Right lobe of liver (tissue), 6 donors: ENCODE measurements at regions not wholly inside any gene's neighbourhood (a gene's known extent, or its start where the extent isn't known, plus 50 kb on each side); places are given as distances from the start of the nearest gene placed in this dataset.
"Not testable (repeated sequence)": the region's sequence is repeated elsewhere in the genome, so short reads cannot be mapped to it uniquely, and the experiment has no call there.

ENCODE experiments used
- ATAC-seq, 4 donors: fragments of 200-7000 bp; cut with Tn5 transposase; one replicate each; pipeline ENCODE4 v1.9.1; 2020; ENCODE audit warnings: mild to moderate bottlenecking in 4 of 4, moderate library complexity in 4 of 4
- DNase-seq, 3 donors: peaks; one replicate each; pipeline ENCODE4 v3.0.0-alpha.2; 2020
- H3K27ac ChIP-seq, 3 donors: fragments of 200-600 bp; one replicate each; pipeline ENCODE4 v1.8.0; 2022
- H3K27me3 ChIP-seq, 2 donors: fragments of 200-600 bp; one replicate each; pipeline ENCODE4 v1.8.0; 2022
- H3K36me3 ChIP-seq, 4 donors: fragments of 200-600 bp; sonication (generic) in 1 of 4; one replicate each; pipeline versions ENCODE4 v1.5.1 to v1.8.0; 2017 to 2022; ENCODE audit warnings: control low read depth in 1 of 4
- H3K4me1 ChIP-seq, 4 donors: fragments of 200-600 bp; sonication (generic) in 1 of 4; one replicate each; pipeline versions ENCODE4 v1.5.1 to v1.8.0; 2017 to 2022; ENCODE audit warnings: control low read depth in 1 of 4
- H3K4me3 ChIP-seq, 3 donors: fragments of 200-600 bp; one replicate each; pipeline ENCODE4 v1.8.0; 2022
- H3K9me3 ChIP-seq, 4 donors: fragments of 200-600 bp; sonication (generic) in 1 of 4; one replicate each; pipeline versions ENCODE4 v1.5.1 to v1.8.0; 2017 to 2022; ENCODE audit warnings: control low read depth in 1 of 4
- WGBS: methylation state at CpG from one replicate; pipeline ENCODE4 v1.1.6; 2018; ENCODE audit warnings: low coverage, low lambda C conversion rate; ENCODE audit not compliant: insufficient coverage; ENCODE audit errors: missing lambda C conversion rate; 5-methylcytosine and 5-hydroxymethylcytosine counted together
- intact Hi-C, 2 donors: fragments of 100-400 bp; cut with DNase I; formaldehyde crosslinking; loops; one replicate each; pipeline versions ENCODE4 v1.11.2 to v1.14.1; 2022
- TF ChIP-seq, protein P1 (sequence below), 4 donors: fragments of 200-600 bp in 3 of 4; fragments of 450-650 bp in 1 of 4; IDR thresholded peaks; one replicate each; pipeline versions ENCODE4 v1.5.1 to v1.8.0; 2016 to 2022; ENCODE audit warnings: antibody characterized with exemption in 4 of 4, mild to moderate bottlenecking in 2 of 4
- donor health status: DM: no; HTN: yes; CAD: no.
- donor health status: DM: no; HTN: no; CAD: no.
- donor health status: DM: no; HTN: no; CAD: no.
- donor health status: DM: no; HTN: yes; CAD: no.
- donor health status: DM: no; HTN: yes; CAD: no.

DNA sequence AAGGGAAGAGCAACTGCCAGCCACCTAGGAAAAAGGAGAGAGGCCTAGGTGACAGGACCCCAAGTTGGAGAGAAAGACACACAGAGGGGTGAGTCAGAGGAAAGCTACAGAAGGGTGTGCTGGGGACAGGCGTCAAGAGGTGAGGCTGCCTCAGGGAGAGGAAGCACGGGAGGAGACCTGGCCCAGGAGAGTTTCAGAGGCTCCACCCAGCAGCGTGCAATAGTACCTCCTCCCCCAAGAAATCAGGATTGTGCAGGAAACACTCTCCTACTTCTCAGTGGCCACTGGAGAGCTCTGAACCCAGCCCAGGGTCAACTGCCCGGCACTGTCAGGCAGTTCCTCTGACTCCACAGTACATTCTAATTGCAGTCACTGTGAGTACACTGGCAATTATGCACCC is 346.0 kb downstream of the BCL2L11 start:
- WGBS, result 38% methylated on average over 1 of the region's 4 CpGs
- DNase-seq, H3K4me3 ChIP-seq, H3K9me3 ChIP-seq, H3K27me3 ChIP-seq, H3K36me3 ChIP-seq, H3K27ac ChIP-seq, intact Hi-C loops, H3K4me1 ChIP-seq: not testable (repeated sequence)
- peak; percentile 2 to 26 (median 6) for ATAC-seq

DNA sequence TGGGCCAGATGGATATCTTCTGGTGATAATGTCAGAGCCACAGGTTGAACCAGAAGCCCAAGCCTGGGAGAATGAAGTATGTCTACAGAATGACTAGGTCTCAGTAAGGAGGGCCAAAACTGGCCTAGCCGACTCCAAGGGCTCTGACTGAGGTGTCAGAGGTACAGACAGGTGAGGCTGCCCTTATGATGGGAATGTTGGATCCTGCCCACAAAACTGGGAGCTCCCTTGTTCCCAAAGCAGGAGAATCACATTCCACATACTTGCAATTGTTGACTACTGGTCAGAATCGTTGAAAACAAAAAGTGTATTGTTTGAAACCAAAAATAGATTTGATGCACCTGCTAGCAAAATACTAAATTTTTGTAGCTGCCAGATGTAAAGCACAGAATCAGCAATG is 350.2 kb downstream of the BCL2L11 start:
- WGBS, result 17% methylated on average over 1 of the region's 2 CpGs
- DNase-seq, intact Hi-C loops, H3K27me3 ChIP-seq, H3K27ac ChIP-seq, ATAC-seq, H3K9me3 ChIP-seq, H3K36me3 ChIP-seq, H3K4me3 ChIP-seq, H3K4me1 ChIP-seq: not testable (repeated sequence)

DNA sequence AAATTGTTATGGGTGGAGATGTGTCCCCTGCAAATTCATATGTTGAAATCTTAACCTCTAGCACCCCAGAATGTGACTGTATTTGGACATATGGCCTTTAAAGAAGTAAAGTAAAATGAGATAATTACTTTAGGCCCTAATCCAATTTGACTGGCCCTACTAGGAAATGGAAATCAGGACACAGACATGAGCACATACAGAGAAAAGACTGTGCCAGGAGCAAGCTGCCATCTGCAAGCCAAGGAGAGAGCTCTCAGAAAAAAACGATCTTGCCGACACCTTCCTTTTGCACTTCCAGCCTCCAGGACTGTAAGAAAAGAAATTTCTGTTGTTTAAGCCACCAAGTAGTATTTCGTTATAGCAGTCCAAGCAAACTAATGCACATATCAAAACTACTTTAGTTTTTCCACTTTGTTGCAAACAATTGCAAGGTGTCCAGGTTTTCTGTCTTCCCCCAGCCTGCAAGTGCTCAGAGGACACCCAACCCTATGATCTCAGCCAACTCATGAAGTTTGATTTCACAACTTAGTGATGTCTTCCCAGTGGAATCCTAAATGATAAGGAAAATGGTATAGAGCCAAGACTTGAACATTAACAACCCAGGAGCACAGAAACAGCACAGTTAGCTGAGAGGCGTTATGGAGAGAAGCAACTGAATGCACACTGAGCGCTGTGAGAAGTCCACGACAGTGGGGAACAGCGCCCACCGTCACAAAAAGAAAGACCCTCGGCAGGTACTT is 351.2 kb downstream of the BCL2L11 start:
- H3K27me3 ChIP-seq, intact Hi-C loops, H3K27ac ChIP-seq, H3K9me3 ChIP-seq, H3K4me3 ChIP-seq, H3K4me1 ChIP-seq, DNase-seq, H3K36me3 ChIP-seq: not testable (repeated sequence)
- 63% methylated on average over 3 of the region's 9 CpGs for WGBS
- ATAC-seq, result peak in 3 of 4 donors; percentile 26 to 81 (median 57)

DNA sequence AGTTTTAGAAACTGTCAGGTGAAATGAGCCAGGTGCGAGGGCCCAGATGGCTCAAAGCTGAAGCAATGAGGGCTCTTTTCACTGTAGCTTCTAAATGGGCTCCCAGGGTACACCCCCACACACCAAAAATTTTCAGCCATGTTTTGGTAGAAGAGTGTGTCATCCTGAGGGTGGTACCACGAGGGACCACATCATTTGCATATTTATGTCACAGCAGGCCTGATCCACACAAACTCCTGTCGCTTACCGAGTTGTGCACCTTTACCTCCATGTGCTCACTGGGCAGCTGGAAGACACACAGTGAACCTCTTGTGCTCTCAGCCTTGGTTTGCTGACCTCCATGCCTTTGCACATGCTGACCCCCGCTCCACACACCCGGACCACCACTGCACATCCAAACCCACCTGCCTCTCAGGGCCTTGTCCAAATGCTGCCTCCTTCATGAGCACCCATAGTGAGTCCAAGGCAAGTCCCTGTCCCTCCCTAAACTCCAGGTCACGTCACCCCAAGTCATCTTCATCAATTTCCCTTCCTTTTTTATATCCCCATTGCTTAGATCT is 352.2 kb downstream of the BCL2L11 start:
- intact Hi-C loops, result not testable (repeated sequence)

DNA sequence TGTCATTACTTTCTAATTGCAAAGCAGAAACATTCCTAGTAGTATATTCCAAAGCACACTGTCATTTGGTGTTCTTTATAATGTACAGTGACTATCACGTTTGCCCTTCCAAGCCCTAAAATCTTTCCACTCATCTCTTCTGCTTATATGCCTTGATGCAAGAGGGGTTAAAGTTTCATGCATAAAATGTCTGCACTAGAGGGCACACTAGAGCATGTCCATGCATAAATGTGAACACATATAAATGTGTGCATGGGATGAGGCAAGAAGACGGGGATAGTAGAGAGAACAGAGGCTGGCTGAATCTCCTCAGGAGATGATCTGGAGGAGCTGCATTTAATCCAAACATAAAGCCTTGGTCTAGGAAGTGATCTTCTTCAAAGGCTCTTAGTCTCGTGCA is 352.8 kb downstream of the BCL2L11 start:
- TF ChIP-seq, protein P1, sequence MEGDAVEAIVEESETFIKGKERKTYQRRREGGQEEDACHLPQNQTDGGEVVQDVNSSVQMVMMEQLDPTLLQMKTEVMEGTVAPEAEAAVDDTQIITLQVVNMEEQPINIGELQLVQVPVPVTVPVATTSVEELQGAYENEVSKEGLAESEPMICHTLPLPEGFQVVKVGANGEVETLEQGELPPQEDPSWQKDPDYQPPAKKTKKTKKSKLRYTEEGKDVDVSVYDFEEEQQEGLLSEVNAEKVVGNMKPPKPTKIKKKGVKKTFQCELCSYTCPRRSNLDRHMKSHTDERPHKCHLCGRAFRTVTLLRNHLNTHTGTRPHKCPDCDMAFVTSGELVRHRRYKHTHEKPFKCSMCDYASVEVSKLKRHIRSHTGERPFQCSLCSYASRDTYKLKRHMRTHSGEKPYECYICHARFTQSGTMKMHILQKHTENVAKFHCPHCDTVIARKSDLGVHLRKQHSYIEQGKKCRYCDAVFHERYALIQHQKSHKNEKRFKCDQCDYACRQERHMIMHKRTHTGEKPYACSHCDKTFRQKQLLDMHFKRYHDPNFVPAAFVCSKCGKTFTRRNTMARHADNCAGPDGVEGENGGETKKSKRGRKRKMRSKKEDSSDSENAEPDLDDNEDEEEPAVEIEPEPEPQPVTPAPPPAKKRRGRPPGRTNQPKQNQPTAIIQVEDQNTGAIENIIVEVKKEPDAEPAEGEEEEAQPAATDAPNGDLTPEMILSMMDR (IDR thresholded peaks at IDR 0.05), result peak in 1 of 4 donors; percentile 13
- 17% methylated on average over 2 of the region's 3 CpGs for WGBS
- intact Hi-C loops, result not testable (repeated sequence)

More for the DNA sequence above, 352.2 kb downstream of the BCL2L11 start:
- H3K4me1 ChIP-seq, DNase-seq, H3K36me3 ChIP-seq, H3K27me3 ChIP-seq, H3K9me3 ChIP-seq, H3K4me3 ChIP-seq, H3K27ac ChIP-seq: not testable (repeated sequence)
- WGBS, result 79% methylated on average over 3 of the region's 7 CpGs
- ATAC-seq, result peak in 1 of 4 donors; percentile 10

DNA sequence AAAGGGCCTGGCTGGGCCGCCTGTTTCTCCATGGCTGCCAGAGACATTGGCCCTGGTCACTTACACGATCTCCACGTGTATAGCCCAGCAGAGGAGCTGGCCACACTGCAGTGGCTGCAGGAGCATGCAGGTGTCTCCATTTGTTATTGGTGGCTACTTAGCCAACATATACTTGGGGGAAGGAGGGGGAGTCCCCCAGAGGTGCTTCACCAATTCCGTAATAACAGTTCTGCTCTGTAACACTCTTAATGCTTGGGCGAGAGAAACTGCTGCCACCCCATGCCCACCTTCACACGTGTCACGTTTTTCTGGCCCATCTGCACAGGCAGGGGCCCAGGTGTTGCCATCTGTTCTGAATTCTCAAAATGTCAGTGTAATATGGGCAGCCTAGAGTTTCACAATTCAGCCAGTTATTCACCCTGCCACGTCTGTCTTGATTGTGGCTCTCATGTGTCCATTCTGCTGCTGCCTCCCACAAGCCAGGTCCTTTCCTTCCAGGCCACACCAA is 353.5 kb downstream of the BCL2L11 start:
- H3K36me3 ChIP-seq, H3K27me3 ChIP-seq, H3K9me3 ChIP-seq, intact Hi-C loops, DNase-seq, ATAC-seq, H3K4me1 ChIP-seq, H3K4me3 ChIP-seq, H3K27ac ChIP-seq: not testable (repeated sequence)
- WGBS, result 90% methylated on average over 2 of the region's 8 CpGs

More for the DNA sequence above, 352.8 kb downstream of the BCL2L11 start:
- peak; percentile 81 to 84 (median 84) for ATAC-seq
- not testable (repeated sequence) for DNase-seq, H3K4me1 ChIP-seq, H3K4me3 ChIP-seq, H3K27me3 ChIP-seq, H3K27ac ChIP-seq, H3K36me3 ChIP-seq, H3K9me3 ChIP-seq

DNA sequence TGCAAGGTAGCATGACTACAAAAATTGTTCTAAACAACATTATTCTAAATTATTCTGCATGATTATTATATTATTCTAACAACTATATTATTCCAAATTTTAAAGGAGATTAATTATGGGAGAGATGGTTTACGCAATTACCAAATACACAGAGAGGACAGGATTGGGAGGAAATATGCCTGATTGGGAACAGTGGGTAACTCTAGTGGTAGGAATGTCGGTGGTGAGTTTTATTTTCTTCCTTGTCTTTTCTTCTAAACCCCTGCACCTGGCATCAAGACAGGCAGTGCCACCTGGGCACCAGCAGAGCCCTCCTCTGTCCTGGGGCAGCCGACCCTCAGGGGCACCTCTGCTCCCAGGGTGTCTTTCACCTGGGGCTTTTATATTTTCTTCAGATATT is 357.6 kb downstream of the BCL2L11 start:
- intact Hi-C loops, H3K4me1 ChIP-seq, H3K27me3 ChIP-seq, DNase-seq, H3K27ac ChIP-seq, H3K9me3 ChIP-seq, ATAC-seq, H3K36me3 ChIP-seq, H3K4me3 ChIP-seq: not testable (repeated sequence)
- TF ChIP-seq, protein P1 (IDR thresholded peaks at IDR 0.05), result peak in 1 of 4 donors; percentile 14
- 75% methylated on average over 2 of the region's 3 CpGs for WGBS

DNA sequence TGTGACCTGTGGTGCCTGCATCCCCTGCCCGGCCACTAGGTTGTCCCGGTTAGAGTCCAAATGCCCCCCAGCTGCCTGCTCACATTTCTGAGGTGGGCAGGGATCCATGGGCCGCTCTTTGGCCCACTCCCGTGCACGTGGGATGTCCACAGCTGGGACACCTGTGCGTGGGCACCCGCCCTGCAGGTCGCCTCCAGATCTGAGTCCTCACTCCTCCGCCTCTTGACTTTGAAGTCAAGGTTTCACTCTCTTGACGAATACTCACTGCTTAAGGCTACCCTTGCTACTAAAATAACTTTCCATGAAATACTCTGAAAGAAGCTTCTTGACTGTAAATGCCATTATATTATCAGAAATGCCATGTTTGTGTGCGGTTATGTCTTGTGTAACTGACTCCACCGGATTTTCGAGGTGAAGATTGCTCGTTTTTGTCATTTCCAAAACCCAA is 358.2 kb downstream of the BCL2L11 start:
- H3K9me3 ChIP-seq, DNase-seq, H3K36me3 ChIP-seq, H3K4me1 ChIP-seq, intact Hi-C loops, H3K27me3 ChIP-seq, H3K27ac ChIP-seq, H3K4me3 ChIP-seq, ATAC-seq: not testable (repeated sequence)
- WGBS, result 57% methylated on average over 8 of the region's 14 CpGs

DNA sequence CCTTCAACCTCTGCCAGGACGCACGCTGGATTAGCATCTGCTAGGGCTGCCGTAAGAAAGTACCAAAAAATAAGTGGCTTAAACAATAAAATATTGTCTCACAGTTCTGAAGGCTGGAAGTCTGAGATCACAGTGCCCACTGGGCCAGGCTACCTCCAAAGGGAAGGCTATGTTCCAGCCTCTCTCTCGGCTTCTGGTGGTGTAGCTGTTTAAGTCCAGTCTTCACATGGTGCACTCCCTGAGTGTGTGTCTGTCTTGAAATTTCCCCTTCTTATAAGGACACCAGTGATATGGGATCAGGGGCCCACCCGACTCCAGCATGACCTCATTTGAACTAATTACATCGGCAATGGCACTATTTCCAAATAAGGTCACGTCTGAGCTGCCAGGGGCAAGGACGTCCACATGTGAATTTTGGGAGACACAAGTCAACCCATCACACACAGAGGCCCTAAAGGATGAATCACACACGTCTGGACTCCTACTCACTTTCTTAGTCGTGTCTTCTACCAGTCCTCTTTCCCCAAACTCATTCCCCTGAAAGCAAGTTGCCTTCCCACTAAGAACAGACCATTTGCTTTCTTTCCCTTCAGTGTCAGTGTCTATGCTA is 359.4 kb downstream of the BCL2L11 start:
- H3K4me3 ChIP-seq, H3K4me1 ChIP-seq, intact Hi-C loops, H3K27ac ChIP-seq, H3K36me3 ChIP-seq, DNase-seq, H3K9me3 ChIP-seq, ATAC-seq, H3K27me3 ChIP-seq: not testable (repeated sequence)
- WGBS, result 55% methylated on average over 9 of the region's 10 CpGs
